HG03175 (cell line): ENCODE measurements at regions not wholly inside any gene's neighbourhood (a gene's known extent, or its start where the extent isn't known, plus 50 kb on each side); places are given as distances from the start of the nearest gene placed in this dataset.
"Not testable (repeated sequence)": the region's sequence is repeated elsewhere in the genome, so short reads cannot be mapped to it uniquely, and the experiment has no call there.

ENCODE experiments used
- ATAC-seq: cut with Tn5 transposase; IDR thresholded peaks from one replicate; pipeline ENCODE4 v1.9.1; 2021; ENCODE audit warnings: mild to moderate bottlenecking, moderate library complexity; ENCODE audit not compliant: unreplicated experiment

GRCh38 chr10:29882766-29883165 is 176.6 kb downstream of the JCAD start:
- no peak for ATAC-seq

GRCh38 chr10:29881811-29882210 is 177.6 kb downstream of the JCAD start:
- no peak for ATAC-seq

- ATAC-seq, result no peak
Observed at GRCh38 chr10:29881336-29881771, 178.0 kb downstream of the JCAD start.

GRCh38 chr10:29880856-29881255 is 178.5 kb downstream of the JCAD start:
- ATAC-seq, result no peak

GRCh38 chr10:29879862-29880261 is 179.5 kb downstream of the JCAD start:
- no peak for ATAC-seq

- no peak for ATAC-seq
Observed at GRCh38 chr10:29878492-29878891, 180.9 kb downstream of the JCAD start.

GRCh38 chr10:29877793-29878491 is 181.4 kb downstream of the JCAD start:
- no peak for ATAC-seq

- ATAC-seq, result no peak
Observed at GRCh38 chr10:29876008-29876555, 183.3 kb downstream of the JCAD start.

- no peak for ATAC-seq
Observed at GRCh38 chr10:29874606-29875269, 184.6 kb downstream of the JCAD start.

GRCh38 chr10:29873941-29874484 is 185.4 kb downstream of the JCAD start:
- ATAC-seq, result no peak

- no peak for ATAC-seq
Observed at GRCh38 chr10:29870522-29871044, 188.8 kb downstream of the JCAD start.

GRCh38 chr10:29869593-29869992 is 189.8 kb downstream of the JCAD start:
- no peak for ATAC-seq

- no peak for ATAC-seq
Observed at GRCh38 chr10:29866356-29866755, 193.0 kb downstream of the JCAD start.

GRCh38 chr10:29865700-29866355 is 193.6 kb downstream of the JCAD start:
- ATAC-seq, result no peak

- no peak for ATAC-seq
Observed at GRCh38 chr10:29862923-29863614, 196.3 kb downstream of the JCAD start.

- no peak for ATAC-seq
Observed at GRCh38 chr10:29861811-29862505, 197.4 kb downstream of the JCAD start.

- not testable (repeated sequence) for ATAC-seq
Observed at GRCh38 chr10:29861231-29861630, 198.2 kb downstream of the JCAD start.

GRCh38 chr10:29860166-29860565 is 199.2 kb downstream of the JCAD start:
- ATAC-seq, result no peak

GRCh38 chr10:29859521-29860130 is 199.8 kb downstream of the JCAD start:
- no peak for ATAC-seq
